ENCODE measurements at regions not wholly inside any gene's neighbourhood (a gene's known extent, or its start where the extent isn't known, plus 50 kb on each side); places are given as distances from the start of the nearest gene placed in this dataset.

GRCh38 chr17:33572615-33573014, 279.5 kb upstream of the ASIC2 start:
- TF ChIP-seq CTCF (IDR thresholded peaks at IDR 0.05) (no peak), POLR2A (IDR thresholded peaks at IDR 0.05) (no peak)

Data from testis (tissue), 2 donors.